Right lobe of liver (tissue), 6 donors: ENCODE measurements at regions not wholly inside any gene's neighbourhood (a gene's known extent, or its start where the extent isn't known, plus 50 kb on each side); places are given as distances from the start of the nearest gene placed in this dataset.

Source experiments
- ATAC-seq, 4 donors: fragments of 200-7000 bp; cut with Tn5 transposase; one replicate each; pipeline ENCODE4 v1.9.1; 2020; ENCODE audit warnings: mild to moderate bottlenecking in 4 of 4, moderate library complexity in 4 of 4
- DNase-seq, 3 donors: peaks; one replicate each; pipeline ENCODE4 v3.0.0-alpha.2; 2020
- H3K27ac ChIP-seq, 3 donors: fragments of 200-600 bp; one replicate each; pipeline ENCODE4 v1.8.0; 2022
- H3K27me3 ChIP-seq, 2 donors: fragments of 200-600 bp; one replicate each; pipeline ENCODE4 v1.8.0; 2022
- H3K36me3 ChIP-seq, 4 donors: fragments of 200-600 bp; sonication (generic) in 1 of 4; one replicate each; pipeline versions ENCODE4 v1.5.1 to v1.8.0; 2017 to 2022; ENCODE audit warnings: control low read depth in 1 of 4
- H3K4me1 ChIP-seq, 4 donors: fragments of 200-600 bp; sonication (generic) in 1 of 4; one replicate each; pipeline versions ENCODE4 v1.5.1 to v1.8.0; 2017 to 2022; ENCODE audit warnings: control low read depth in 1 of 4
- H3K4me3 ChIP-seq, 3 donors: fragments of 200-600 bp; one replicate each; pipeline ENCODE4 v1.8.0; 2022
- H3K9me3 ChIP-seq, 4 donors: fragments of 200-600 bp; sonication (generic) in 1 of 4; one replicate each; pipeline versions ENCODE4 v1.5.1 to v1.8.0; 2017 to 2022; ENCODE audit warnings: control low read depth in 1 of 4
- CTCF ChIP-seq, 4 donors: fragments of 200-600 bp in 3 of 4; fragments of 450-650 bp in 1 of 4; IDR thresholded peaks; one replicate each; pipeline versions ENCODE4 v1.5.1 to v1.8.0; 2016 to 2022; ENCODE audit warnings: antibody characterized with exemption in 4 of 4, mild to moderate bottlenecking in 2 of 4
- POLR2A ChIP-seq: fragments of 450-650 bp; IDR thresholded peaks from one replicate; pipeline ENCODE4 v1.6.1; 2017; ENCODE audit warnings: antibody characterized with exemption, mild to moderate bottlenecking
- WGBS: methylation state at CpG from one replicate; pipeline ENCODE4 v1.1.6; 2018; ENCODE audit warnings: low coverage, low lambda C conversion rate; ENCODE audit not compliant: insufficient coverage; ENCODE audit errors: missing lambda C conversion rate; 5-methylcytosine and 5-hydroxymethylcytosine counted together
- intact Hi-C, 2 donors: fragments of 100-400 bp; cut with DNase I; formaldehyde crosslinking; loops; one replicate each; pipeline versions ENCODE4 v1.11.2 to v1.14.1; 2022
- donor health status: DM: no; HTN: yes; CAD: no.
- donor health status: DM: no; HTN: no; CAD: no.
- donor health status: DM: no; HTN: no; CAD: no.
- donor health status: DM: no; HTN: yes; CAD: no.
- donor health status: DM: no; HTN: yes; CAD: no.

DNA sequence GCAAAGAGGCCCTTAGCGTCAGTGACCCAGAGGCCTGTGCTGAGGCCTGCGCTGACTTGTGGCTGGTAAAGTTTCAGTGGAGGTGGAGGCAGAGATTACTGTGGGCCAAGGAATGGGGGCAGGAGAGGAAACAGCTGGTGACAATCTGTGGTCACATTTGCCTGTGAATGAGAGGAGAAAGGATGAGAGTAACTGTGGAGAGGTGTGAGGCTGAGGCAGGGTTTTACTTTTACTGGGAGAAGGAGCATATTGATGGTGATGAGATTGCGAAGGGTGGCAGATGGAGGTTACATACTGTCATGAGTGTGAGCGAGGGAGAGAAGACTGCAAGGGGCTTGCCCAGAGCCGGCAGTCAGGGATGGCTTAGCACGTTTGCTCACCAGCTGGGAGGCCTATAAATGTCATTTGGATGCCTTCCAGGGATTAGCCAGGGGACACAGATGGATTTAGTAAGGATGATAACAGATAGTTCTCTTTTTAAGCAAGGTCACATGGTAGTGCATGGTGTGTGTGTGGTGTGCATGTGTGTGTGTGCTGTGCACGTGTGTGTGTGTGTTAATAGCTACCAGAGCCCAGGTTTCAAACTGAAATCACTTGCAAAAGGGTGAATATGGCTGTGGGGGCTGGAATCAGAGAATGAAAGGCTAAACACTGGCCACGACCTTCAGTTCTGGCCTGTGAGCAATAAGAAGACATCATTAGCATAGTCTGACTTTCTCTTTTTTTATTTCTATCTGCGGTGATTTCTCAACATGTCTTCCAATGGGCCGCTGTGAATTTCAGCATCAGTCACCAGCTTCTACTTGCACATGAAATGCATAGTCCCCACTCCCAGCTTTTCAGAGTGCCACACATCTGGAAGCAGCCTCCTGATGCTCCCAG is 291.5 kb upstream of the ZNF32 start:
- Histone ChIP-seq H3K9me3 (no peaks in the 10 kb centered on the region), H3K27ac (no peak overlapping the region), H3K27me3 (no peaks in the 10 kb centered on the region), H3K4me3 (no peak overlapping the region), H3K36me3 (no peaks in the 10 kb centered on the region), H3K4me1 (no peaks in the 10 kb centered on the region)
- intact Hi-C loops: no loop called here
- ATAC-seq (no peak), DNase-seq (peak in 1 of 3 donors; percentile 20)
- 48% methylated on average over 9 of the region's 10 CpGs for WGBS
- TF ChIP-seq POLR2A (no peak), CTCF (IDR thresholded peaks at IDR 0.05) (no peak)

GRCh38 chr10:43939389-43939938 is 290.8 kb upstream of the ZNF32 start:
- H3K4me1 ChIP-seq: no peaks in the 10 kb centered on the region
- no peaks in the 10 kb centered on the region for H3K9me3 ChIP-seq
- DNase-seq: peak in 1 of 3 donors; percentile 20
- no peak overlapping the region for H3K27ac ChIP-seq
- no peak overlapping the region for H3K4me3 ChIP-seq
- 69% methylated on average over 5 of the region's 6 CpGs for WGBS
- intact Hi-C loops: no loop called here
- no peak for ATAC-seq
- no peak for TF ChIP-seq POLR2A
- no peak for TF ChIP-seq CTCF (IDR thresholded peaks at IDR 0.05)
- no peaks in the 10 kb centered on the region for H3K27me3 ChIP-seq
- no peaks in the 10 kb centered on the region for H3K36me3 ChIP-seq

DNA sequence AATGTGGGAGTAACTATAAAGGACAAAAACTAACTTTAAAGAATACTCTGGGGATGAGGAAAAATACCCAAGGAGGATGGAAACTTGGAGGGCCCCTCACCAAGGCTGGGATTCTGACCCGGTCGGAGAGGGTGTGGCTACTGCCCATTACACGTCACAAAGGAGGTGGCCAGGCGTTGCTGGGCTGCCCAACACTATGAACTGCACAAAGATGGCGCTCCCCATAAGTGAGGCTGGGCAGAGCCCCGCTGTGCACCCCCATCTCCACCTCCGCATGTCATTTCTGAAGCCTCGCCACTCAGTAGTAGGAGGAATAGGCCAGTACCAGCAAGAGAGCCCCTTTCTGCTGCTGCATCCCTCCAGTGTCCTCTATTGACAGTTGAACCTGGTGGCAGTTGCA is 290.1 kb upstream of the ZNF32 start:
- Histone ChIP-seq H3K36me3 (no peaks in the 10 kb centered on the region), H3K4me3 (no peak overlapping the region), H3K4me1 (no peaks in the 10 kb centered on the region), H3K9me3 (no peaks in the 10 kb centered on the region), H3K27me3 (no peaks in the 10 kb centered on the region), H3K27ac (no peak overlapping the region)
- ATAC-seq: peak in 1 of 4 donors; percentile 18
- peak in 1 of 3 donors; percentile 26 for DNase-seq
- no peak for TF ChIP-seq POLR2A
- TF ChIP-seq CTCF (IDR thresholded peaks at IDR 0.05): no peak
- intact Hi-C loops: no loop called here
- no CpG with 5 or more reads among the region's 8 CpGs for WGBS

DNA sequence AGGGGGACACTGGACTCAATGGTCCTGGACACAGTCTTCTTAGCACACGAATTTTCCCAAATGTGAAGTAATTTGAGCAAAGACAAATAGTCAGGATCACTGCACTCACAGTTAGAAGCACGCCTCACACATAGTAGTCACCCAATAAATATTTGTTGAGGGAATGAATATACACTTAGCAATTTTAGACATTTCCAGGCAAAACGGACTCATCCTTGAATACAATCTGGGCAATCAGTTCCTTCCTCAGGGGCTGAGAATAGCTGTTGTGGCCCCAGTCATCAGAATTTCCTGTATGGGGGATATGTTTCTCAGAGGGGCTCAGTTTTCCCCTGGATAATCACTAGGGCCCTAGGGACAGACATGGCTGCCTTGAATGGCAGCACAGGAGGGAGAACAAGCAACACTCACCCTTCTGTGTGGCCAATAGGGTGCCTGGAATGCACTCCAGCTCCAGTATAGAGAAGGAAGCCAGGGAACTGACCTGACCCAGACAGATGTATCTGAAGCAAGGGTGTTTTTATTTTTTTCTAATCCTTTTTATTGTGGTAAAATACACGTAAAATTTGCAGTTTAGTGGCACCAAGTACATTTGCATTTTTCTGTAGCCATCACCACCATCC is 282.7 kb upstream of the ZNF32 start:
- Histone ChIP-seq H3K4me1 (no peaks in the 10 kb centered on the region), H3K27me3 (no peaks in the 10 kb centered on the region), H3K4me3 (no peak overlapping the region), H3K36me3 (no peaks in the 10 kb centered on the region), H3K27ac (no peak overlapping the region), H3K9me3 (no peaks in the 10 kb centered on the region)
- no peak for ATAC-seq
- no peak for DNase-seq
- intact Hi-C loops: no loop called here
- WGBS: 62% methylated on average over 4 of the region's 4 CpGs
- TF ChIP-seq POLR2A (no peak), CTCF (IDR thresholded peaks at IDR 0.05) (no peak)
